Caco-2 (cell line): ENCODE measurements at regions not wholly inside any gene's neighbourhood (a gene's known extent, or its start where the extent isn't known, plus 50 kb on each side); places are given as distances from the start of the nearest gene placed in this dataset.
"Not testable (repeated sequence)": the region's sequence is repeated elsewhere in the genome, so short reads cannot be mapped to it uniquely, and the experiment has no call there.

Experiments used
- BruUV-seq: library from RNA; stranded (reverse); fragments of 400-500 nt; replicated peaks from 2 replicates; lab custom pipeline; 2021; lab: Mats Ljungman, UMichigan
- CTCF ChIA-PET: fragments of 300-600 bp; sonication (Branson Sonifier 250); formaldehyde crosslinking; loops from one replicate; lab custom pipeline; 2022; ENCODE audit warnings: antibody characterized with exemption; lab: Charles Lee
- POLR2A ChIA-PET: fragments of 300-600 bp; sonication (Branson Sonifier 250); formaldehyde crosslinking; loops from one replicate; lab custom pipeline; 2022; ENCODE audit warnings: antibody characterized with exemption; lab: Charles Lee
- DNase-seq, 2 experiments: peaks; one replicate each; pipeline versions ENCODE4 v3.0.0 to v3.0.0-alpha.2; 2020 to 2022
- H3K27me3 ChIP-seq: replicated peaks from 2 replicates; pipeline ENCODE4 v1.6.0; 2011; ENCODE audit warnings: low read length; ENCODE audit not compliant: control insufficient read depth, insufficient read depth
- H3K36me3 ChIP-seq: 2 replicates; pipeline ENCODE4 v1.5.1; 2011; ENCODE audit warnings: low read length; ENCODE audit not compliant: control insufficient read depth, insufficient read depth
- H3K4me1 ChIP-seq: fragments of 250-450 bp; sonication (Bioruptor Pico); 2 replicates; pipeline ENCODE4 v1.5.1; 2020; ENCODE audit warnings: mild to moderate bottlenecking
- H3K4me3 ChIP-seq: 2 replicates; pipeline ENCODE4 v1.5.1; 2011; ENCODE audit warnings: low read depth, mild to moderate bottlenecking, control low read depth, low read length
- H3K9me3 ChIP-seq: fragments of 250-450 bp; sonication (Bioruptor Pico); 2 replicates; pipeline ENCODE4 v1.5.1; 2020; ENCODE audit warnings: mild to moderate bottlenecking, moderate library complexity
- H3K27ac Mint-ChIP-seq: one replicate; pipeline ENCODE4 v1.8.0; 2022; ENCODE audit warnings: mixed read lengths; ENCODE audit not compliant: unreplicated experiment
- H3K27me3 Mint-ChIP-seq: one replicate; pipeline ENCODE4 v1.8.0; 2022; ENCODE audit warnings: mixed read lengths; ENCODE audit not compliant: insufficient read depth, unreplicated experiment
- H3K36me3 Mint-ChIP-seq: one replicate; pipeline ENCODE4 v1.8.0; 2022; ENCODE audit warnings: mild to moderate bottlenecking, mixed read lengths; ENCODE audit not compliant: insufficient read depth, unreplicated experiment
- H3K4me1 Mint-ChIP-seq: one replicate; pipeline ENCODE4 v1.8.0; 2022; ENCODE audit warnings: low read depth, mixed read lengths; ENCODE audit not compliant: unreplicated experiment
- H3K4me3 Mint-ChIP-seq: one replicate; pipeline ENCODE4 v1.8.0; 2022; ENCODE audit warnings: mild to moderate bottlenecking, moderate library complexity, mixed read lengths; ENCODE audit not compliant: unreplicated experiment
- H3K9me3 Mint-ChIP-seq: one replicate; pipeline ENCODE4 v1.8.0; 2022; ENCODE audit warnings: mixed read lengths; ENCODE audit not compliant: unreplicated experiment
- intact Hi-C: fragments of 100-400 bp; cut with micrococcal nuclease; formaldehyde crosslinking; loops from one replicate; pipeline ENCODE4 v1.10.0; 2022; ENCODE audit not compliant: unreplicated experiment

DNA sequence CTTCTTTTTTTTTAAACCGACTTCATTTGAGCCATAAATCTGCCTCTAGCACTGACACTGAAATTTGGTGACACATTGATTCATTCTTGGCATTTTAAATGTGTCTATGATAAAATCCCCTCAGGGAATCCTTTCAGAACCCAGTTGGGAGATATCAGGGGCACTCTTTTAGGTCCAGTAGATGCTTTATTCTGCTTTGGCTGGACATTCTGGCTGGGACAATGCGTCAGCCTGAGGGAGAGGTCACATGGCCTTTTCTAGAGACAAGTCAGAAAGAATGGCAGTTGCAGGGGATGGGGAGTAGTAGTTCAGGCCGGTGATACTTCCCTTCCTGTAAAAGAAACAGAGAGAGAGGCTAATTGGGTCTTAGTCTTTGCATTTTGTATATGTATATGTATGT lies 63.1 kb downstream of the TRIM43 start:
- intact Hi-C loops, H3K27ac Mint-ChIP-seq, POLR2A ChIA-PET, H3K36me3 ChIP-seq, H3K4me1 ChIP-seq, H3K4me3 ChIP-seq, H3K27me3 ChIP-seq, H3K9me3 Mint-ChIP-seq, H3K27me3 Mint-ChIP-seq, CTCF ChIA-PET, H3K9me3 ChIP-seq, DNase-seq, H3K36me3 Mint-ChIP-seq, BruUV-seq, H3K4me1 Mint-ChIP-seq, H3K4me3 Mint-ChIP-seq: not testable (repeated sequence)

DNA sequence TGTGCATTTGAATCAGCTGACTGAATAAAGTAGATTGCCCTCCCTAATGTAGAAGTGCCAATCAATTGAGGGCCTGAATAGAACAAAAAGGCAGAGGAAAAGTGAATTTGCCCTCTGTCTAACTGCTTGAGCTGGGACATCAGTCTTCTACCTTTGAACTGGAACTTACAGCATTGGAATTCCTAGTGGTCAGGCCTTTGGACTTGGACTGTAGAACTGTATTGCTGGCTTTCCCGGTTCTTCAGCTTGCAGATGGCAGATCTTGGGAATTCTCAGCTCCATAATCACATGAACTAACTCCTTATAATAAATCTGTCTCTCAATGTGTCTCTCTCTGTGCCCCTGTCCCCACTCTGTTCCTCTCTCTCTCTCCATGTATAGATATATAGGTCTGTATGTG lies 64.8 kb downstream of the TRIM43 start:
- H3K27me3 ChIP-seq, POLR2A ChIA-PET, H3K4me1 ChIP-seq, BruUV-seq, H3K27ac Mint-ChIP-seq, DNase-seq, H3K9me3 Mint-ChIP-seq, H3K36me3 ChIP-seq, H3K4me1 Mint-ChIP-seq, H3K9me3 ChIP-seq, H3K4me3 ChIP-seq, H3K4me3 Mint-ChIP-seq, H3K27me3 Mint-ChIP-seq, CTCF ChIA-PET, H3K36me3 Mint-ChIP-seq, intact Hi-C loops: not testable (repeated sequence)

DNA sequence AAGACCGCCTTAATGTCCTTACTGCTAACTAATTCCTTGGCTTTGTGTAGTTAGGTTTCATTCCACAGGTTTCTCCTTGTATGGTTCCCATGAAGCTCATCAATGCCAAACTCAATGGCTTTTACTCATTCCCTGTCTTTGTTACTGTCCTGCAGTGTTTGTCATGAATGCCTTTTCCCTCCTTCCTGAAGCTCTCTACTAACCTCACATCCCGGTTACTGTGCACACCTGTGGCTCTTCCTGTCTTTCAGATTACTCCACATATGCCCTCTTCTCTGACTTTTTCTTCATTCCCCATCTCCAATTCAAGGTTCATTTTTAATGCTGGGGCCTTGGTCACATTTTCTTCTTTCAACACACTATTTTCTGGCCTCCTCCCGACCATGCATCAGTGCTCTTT lies 66.1 kb downstream of the TRIM43 start:
- H3K36me3 Mint-ChIP-seq, H3K27me3 ChIP-seq, H3K36me3 ChIP-seq, DNase-seq, POLR2A ChIA-PET, H3K4me1 ChIP-seq, H3K4me3 ChIP-seq, H3K4me1 Mint-ChIP-seq, H3K27me3 Mint-ChIP-seq, H3K9me3 Mint-ChIP-seq, H3K27ac Mint-ChIP-seq, H3K4me3 Mint-ChIP-seq, H3K9me3 ChIP-seq, BruUV-seq, CTCF ChIA-PET: not testable (repeated sequence)
- intact Hi-C loops = loop anchor here (2.0 kb wide), 1 partner anchor 71 kb away; no protein-coding TSS in a partner anchor

DNA sequence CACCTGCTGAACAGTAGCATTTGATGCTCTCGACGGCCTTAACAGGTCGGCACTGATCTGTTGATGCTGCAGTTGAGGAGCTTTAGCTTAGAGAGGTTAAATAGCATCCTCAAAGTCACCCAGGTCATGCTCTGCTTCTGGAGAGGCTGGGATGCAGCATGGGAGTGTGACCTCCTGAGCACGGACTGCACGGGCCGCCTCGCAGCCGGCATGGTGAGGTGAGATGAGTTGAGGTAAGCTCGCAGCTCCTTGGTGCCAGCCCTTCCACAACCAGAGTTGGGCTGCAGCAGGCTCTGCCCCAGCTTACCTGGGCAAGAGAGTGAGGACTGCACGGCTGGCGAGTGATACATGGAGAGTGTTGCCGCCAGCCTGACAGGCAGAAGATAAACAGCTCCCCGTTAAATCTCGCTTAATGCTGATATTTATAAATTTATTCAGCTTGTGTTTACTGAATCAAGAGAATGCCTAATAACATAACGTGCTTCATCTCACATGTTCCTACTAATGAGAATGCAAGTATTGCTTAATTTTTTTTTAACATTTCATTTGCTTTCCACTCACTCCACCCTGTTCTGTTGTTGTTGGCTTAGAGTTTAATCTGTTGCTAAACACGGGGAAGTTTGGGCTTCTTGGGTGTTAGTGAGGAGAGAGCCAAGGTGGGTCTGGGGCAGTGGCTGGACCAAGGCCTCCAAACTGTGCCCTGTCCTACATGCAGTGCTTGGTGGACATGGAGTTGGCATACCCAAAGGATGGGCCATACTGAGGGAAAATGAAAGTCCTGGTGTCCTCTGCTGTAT lies 69.2 kb downstream of the TRIM43 start:
- H3K9me3 Mint-ChIP-seq, H3K4me3 Mint-ChIP-seq, H3K4me1 Mint-ChIP-seq, H3K27ac Mint-ChIP-seq, H3K36me3 Mint-ChIP-seq, POLR2A ChIA-PET, H3K4me1 ChIP-seq, H3K27me3 Mint-ChIP-seq, H3K27me3 ChIP-seq, CTCF ChIA-PET, intact Hi-C loops, H3K9me3 ChIP-seq, DNase-seq, BruUV-seq, H3K36me3 ChIP-seq, H3K4me3 ChIP-seq: not testable (repeated sequence)

DNA sequence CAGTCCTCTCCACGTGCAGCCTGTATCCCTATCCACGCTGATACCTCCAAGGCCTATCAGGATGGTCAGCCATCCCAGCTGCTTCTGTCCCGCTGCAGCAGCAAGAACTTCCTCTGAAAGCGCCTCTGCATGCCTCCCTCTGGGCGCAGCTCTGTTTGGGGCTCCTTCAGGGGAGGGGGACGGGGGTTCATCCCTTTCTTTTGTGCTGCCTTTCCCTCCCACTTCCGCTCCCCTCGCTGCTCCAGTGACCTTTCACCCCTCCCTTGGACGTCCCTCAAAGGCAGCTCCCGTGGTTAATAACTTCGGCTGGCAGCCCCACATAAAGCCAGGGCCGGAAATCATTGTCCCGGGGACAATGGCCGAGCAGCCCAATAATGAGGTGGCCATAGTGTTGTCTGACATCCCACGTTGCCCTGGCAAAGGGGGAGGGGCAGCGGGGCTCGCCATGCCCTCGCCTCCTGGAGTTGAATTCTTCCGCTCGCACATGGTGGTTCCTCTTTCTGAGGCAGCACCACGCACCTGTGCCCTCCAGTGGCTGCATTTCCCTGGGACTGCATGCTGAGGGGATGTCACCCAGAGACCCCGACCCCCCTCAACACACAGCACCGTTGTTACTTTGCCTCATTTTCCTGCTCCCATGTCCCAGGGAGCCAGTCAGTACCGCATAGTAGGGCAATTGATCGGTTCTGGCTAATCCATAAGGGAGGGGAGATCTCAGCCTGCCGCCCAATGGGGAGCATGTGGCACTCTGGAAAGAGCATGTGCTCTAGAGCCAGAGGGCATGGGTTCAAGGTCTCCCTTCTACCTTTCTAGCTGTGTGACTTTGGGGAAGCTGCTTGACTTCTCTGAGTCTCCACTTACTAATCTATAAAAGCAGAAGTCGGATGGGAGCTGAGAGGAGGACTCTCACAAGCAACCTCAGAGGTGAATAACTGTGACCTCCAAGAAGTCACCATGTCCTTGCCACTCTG lies 72.0 kb downstream of the TRIM43 start:
- peaks cover 13% of the 10 kb centered on the region for H3K27me3 Mint-ChIP-seq
- H3K4me1 Mint-ChIP-seq, H3K36me3 ChIP-seq, BruUV-seq, POLR2A ChIA-PET, H3K27ac Mint-ChIP-seq, DNase-seq, H3K4me3 Mint-ChIP-seq, H3K4me3 ChIP-seq, H3K4me1 ChIP-seq, H3K9me3 ChIP-seq, H3K9me3 Mint-ChIP-seq, H3K36me3 Mint-ChIP-seq, H3K27me3 ChIP-seq, intact Hi-C loops: not testable (repeated sequence)
- CTCF ChIA-PET = interaction anchor here (1.2 kb wide), 1 partner anchor 67 kb away, joined by 3 read pairs; no protein-coding TSS in a partner anchor
